IMR-90 (cell line): ENCODE measurements at regions not wholly inside any gene's neighbourhood (a gene's known extent, or its start where the extent isn't known, plus 50 kb on each side); places are given as distances from the start of the nearest gene placed in this dataset.
A peak's percentile ranks its signal among the peaks of the same experiment; 100 is the strongest.

ENCODE experiments used
- ATAC-seq: fragments of 200-7000 bp; cut with Tn5 transposase; 2 replicates; pipeline ENCODE4 v1.9.1; 2020; ENCODE audit warnings: low read depth, mild to moderate bottlenecking, moderate library complexity
- BruUV-seq: library from RNA; stranded (reverse); fragments of 400-500 nt; replicated peaks from 2 replicates; lab custom pipeline; 2021; lab: Mats Ljungman, UMichigan
- CTCF ChIA-PET: fragments of 300-600 bp; formaldehyde crosslinking; extraction: SDS; loops from one replicate; lab custom pipeline; 2021; ENCODE audit warnings: antibody characterized with exemption; lab: Yijun Ruan, JAX
- POLR2A ChIA-PET: fragments of 300-600 bp; sonication (Branson Sonifier 250); formaldehyde crosslinking; loops from one replicate; lab custom pipeline; 2022; ENCODE audit warnings: antibody characterized with exemption; ENCODE audit not compliant: unreplicated experiment; lab: Charles Lee
- DNase-seq: peaks from one replicate; pipeline ENCODE4 v3.0.0; 2013
- H2AFZ ChIP-seq: replicated peaks from 2 replicates; pipeline ENCODE3; 2013; ENCODE audit warnings: low read length, mild to moderate bottlenecking; ENCODE audit not compliant: poor library complexity
- H2AK5ac ChIP-seq: 2 replicates; pipeline ENCODE4 v1.6.1; 2013; ENCODE audit warnings: low read depth, low read length, inconsistent platforms
- H2AK9ac ChIP-seq: replicated peaks from 2 replicates; pipeline ENCODE3; 2013; ENCODE audit warnings: mild to moderate bottlenecking, low read depth, low read length, moderate library complexity; ENCODE audit not compliant: poor library complexity
- H2BK120ac ChIP-seq: 2 replicates; pipeline ENCODE4 v1.6.1; 2013; ENCODE audit warnings: low read depth, low read length, inconsistent platforms
- H2BK15ac ChIP-seq: 3 replicates; pipeline ENCODE4 v1.6.1; 2013; ENCODE audit warnings: low read depth, low read length, inconsistent platforms
- H2BK20ac ChIP-seq: 2 replicates; pipeline ENCODE4 v1.6.1; 2013; ENCODE audit warnings: low read depth, mild to moderate bottlenecking, inconsistent platforms, low read length, moderate library complexity
- H2BK5ac ChIP-seq: 2 replicates; pipeline ENCODE4 v1.6.1; 2013; ENCODE audit warnings: mild to moderate bottlenecking, low read depth, low read length, inconsistent platforms; ENCODE audit not compliant: poor library complexity, severe bottlenecking
- H3K14ac ChIP-seq: replicated peaks from 2 replicates; pipeline ENCODE4 v1.6.1; 2013; ENCODE audit warnings: low read depth, low read length, inconsistent platforms
- H3K18ac ChIP-seq: 2 replicates; pipeline ENCODE4 v1.6.1; 2013; ENCODE audit warnings: low read depth, low read length, control low read depth
- H3K23ac ChIP-seq: 2 replicates; pipeline ENCODE4 v1.6.1; 2013; ENCODE audit warnings: low read depth, low read length, inconsistent platforms
- H3K27ac ChIP-seq: 2 replicates; pipeline ENCODE4 v1.5.1; 2013; ENCODE audit warnings: mild to moderate bottlenecking, control low read depth, low read length; ENCODE audit not compliant: insufficient read depth
- H3K27me3 ChIP-seq: 2 replicates; pipeline ENCODE4 v1.6.1; 2013; ENCODE audit warnings: low read length; ENCODE audit not compliant: control insufficient read depth, insufficient read depth
- H3K36me3 ChIP-seq: 2 replicates; pipeline ENCODE4 v1.6.1; 2013; ENCODE audit warnings: low read length, mixed read lengths; ENCODE audit not compliant: control insufficient read depth, insufficient read depth
- H3K4ac ChIP-seq: 2 replicates; pipeline ENCODE4 v1.6.1; 2013; ENCODE audit warnings: low read depth, low read length, inconsistent platforms
- H3K4me1 ChIP-seq: 2 replicates; pipeline ENCODE4 v1.6.1; 2013; ENCODE audit warnings: low read length, mixed read lengths; ENCODE audit not compliant: control insufficient read depth, insufficient read depth
- H3K4me2 ChIP-seq: 2 replicates; pipeline ENCODE4 v1.6.1; 2013; ENCODE audit warnings: low read depth, mild to moderate bottlenecking, control low read depth, low read length, moderate library complexity
- H3K4me3 ChIP-seq: 2 replicates; pipeline ENCODE4 v1.5.1; 2013; ENCODE audit warnings: low read depth, mild to moderate bottlenecking, control low read depth, low read length, moderate library complexity; ENCODE audit not compliant: insufficient read depth
- H3K56ac ChIP-seq: 2 replicates; pipeline ENCODE4 v1.6.1; 2013; ENCODE audit warnings: low read length, inconsistent platforms; ENCODE audit not compliant: insufficient read depth; ENCODE audit errors: extremely low read depth
- H3K79me1 ChIP-seq, 2 experiments: 2 replicates each; pipeline ENCODE4 v1.6.1; 2013; ENCODE audit warnings: low read length in 2 of 2, inconsistent platforms in 1 of 2, low read depth in 1 of 2
- H3K9ac ChIP-seq: 2 replicates; pipeline ENCODE4 v1.6.1; 2013; ENCODE audit warnings: low read depth, low read length, control low read depth
- H3K9me1 ChIP-seq: 2 replicates; pipeline ENCODE4 v1.6.1; 2013; ENCODE audit warnings: low read length, inconsistent platforms; ENCODE audit not compliant: insufficient read depth
- H3K9me3 ChIP-seq: 2 replicates; pipeline ENCODE4 v1.6.1; 2013; ENCODE audit warnings: low read length; ENCODE audit not compliant: control insufficient read depth, insufficient read depth
- H4K20me1 ChIP-seq: 2 replicates; pipeline ENCODE4 v1.6.1; 2013; ENCODE audit warnings: low read length, inconsistent platforms; ENCODE audit not compliant: insufficient read depth
- H4K5ac ChIP-seq: 2 replicates; pipeline ENCODE4 v1.6.1; 2013; ENCODE audit warnings: mild to moderate bottlenecking, low read depth, low read length, control low read depth
- H4K8ac ChIP-seq, 2 experiments: 2 replicates each; pipeline ENCODE4 v1.6.1; 2013; ENCODE audit warnings: low read depth in 2 of 2, low read length in 2 of 2, control low read depth in 1 of 2, inconsistent platforms in 1 of 2
- H4K91ac ChIP-seq: 2 replicates; pipeline ENCODE4 v1.6.1; 2013; ENCODE audit warnings: low read depth, low read length, inconsistent platforms; ENCODE audit not compliant: insufficient read depth
- BHLHE40 ChIP-seq: fragments of 150-350 bp; IDR thresholded peaks from 2 replicates; pipeline ENCODE4 v1.6.1; 2016; ENCODE audit warnings: mild to moderate bottlenecking, low read depth, low read length
- MAFK ChIP-seq: IDR thresholded peaks from 2 replicates; pipeline ENCODE4 v1.6.1; 2012; ENCODE audit warnings: low read depth, low read length, improper control_type of control experiment
- WGBS, 2 experiments: methylation state at CpG; one replicate each; pipeline versions ENCODE4 v1.1.5 to v1.1.7; 2013; ENCODE audit warnings: missing lambda C conversion rate in 2 of 2; ENCODE audit not compliant: insufficient read length in 1 of 2; ENCODE audit errors: extremely low coverage in 2 of 2; 5-methylcytosine and 5-hydroxymethylcytosine counted together
- dilution Hi-C: fragments of 300-500 bp; cut with HindIII; formaldehyde crosslinking; loops from one replicate; pipeline ENCODE4 v1.14.3; 2018; ENCODE audit warnings: low sequenced_read_pairs; ENCODE audit not compliant: unreplicated experiment
- in situ Hi-C: fragments of 300-500 bp; cut with MboI; formaldehyde crosslinking; loops from 3 replicates; pipeline ENCODE4 v1.14.3; 2019; ENCODE audit warnings: low sequenced_read_pairs, inconsistent platforms, mixed read lengths
- intact Hi-C: fragments of 100-400 bp; cut with micrococcal nuclease; formaldehyde crosslinking; loops from 2 replicates; pipeline ENCODE4 v1.10.0; 2022
- TF ChIP-seq, protein P1 (sequence below): fragments of 150-350 bp; IDR thresholded peaks from 2 replicates; pipeline ENCODE4 v1.6.1; 2017; ENCODE audit warnings: mild to moderate bottlenecking, antibody characterized with exemption, low read length, low read depth

DNA sequence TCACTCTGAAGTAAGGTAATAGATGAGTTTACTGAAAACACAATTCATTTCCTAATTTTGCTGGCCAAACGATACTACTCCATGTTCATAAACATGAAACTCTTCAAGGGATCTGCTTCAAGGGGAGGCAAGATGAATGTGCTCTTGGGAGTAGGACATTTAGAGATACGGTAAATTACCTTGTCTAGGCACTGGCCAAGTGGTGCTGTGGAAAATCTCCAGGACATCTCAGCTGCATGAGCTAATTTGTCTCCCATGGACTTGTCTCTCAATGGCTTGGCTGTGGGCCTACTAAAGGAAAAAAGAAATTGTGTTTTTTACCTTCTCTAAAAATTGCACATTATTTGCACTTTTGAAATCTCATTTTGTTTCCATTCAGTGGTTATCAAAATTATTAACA lies 780.6 kb downstream of the LTN1 start:
- Histone ChIP-seq H3K36me3 (no peaks in the 10 kb centered on the region), H2BK5ac (no peak overlapping the region), H3K4me1 (peaks cover 9% of the 10 kb centered on the region), H3K79me1 (no peaks in the 10 kb centered on the region), H2BK20ac (no peak overlapping the region), H2BK15ac (peak overlapping the region; percentile 64; the same call in 2 of the 3 replicates), H3K9me1 (peaks cover 2% of the 10 kb centered on the region; the same call in 1 of the 2 replicates), H3K4me2 (no peak overlapping the region), H3K18ac (no peak overlapping the region), H4K91ac (peak overlapping the region; percentile 64; the same call in 1 of the 2 replicates), H3K4me3 (no peak overlapping the region), H3K9me3 (no peaks in the 10 kb centered on the region), H3K23ac (no peak overlapping the region), H3K9ac (no peak overlapping the region), H2AK5ac (no peak overlapping the region), H4K5ac (peak overlapping the region; percentile 63; the same call in 1 of the 2 replicates), H3K56ac (no peak overlapping the region), H3K14ac (no peak overlapping the region), H3K27ac (no peak overlapping the region), H2AFZ (no peak overlapping the region), H4K20me1 (no peaks in the 10 kb centered on the region), H4K8ac (no peak overlapping the region), H3K4ac (peak overlapping the region; percentile 36; the same call in 1 of the 2 replicates), H3K27me3 (no peaks in the 10 kb centered on the region), H2AK9ac (no peak overlapping the region), H2BK120ac (peak overlapping the region; percentile 18; the same call in 1 of the 2 replicates)
- in situ Hi-C loops, result no loop called here
- DNase-seq, result no peak
- dilution Hi-C loops, result no loop called here
- TF ChIP-seq MAFK (no peak), BHLHE40 (no peak)
- TF ChIP-seq, protein P1, sequence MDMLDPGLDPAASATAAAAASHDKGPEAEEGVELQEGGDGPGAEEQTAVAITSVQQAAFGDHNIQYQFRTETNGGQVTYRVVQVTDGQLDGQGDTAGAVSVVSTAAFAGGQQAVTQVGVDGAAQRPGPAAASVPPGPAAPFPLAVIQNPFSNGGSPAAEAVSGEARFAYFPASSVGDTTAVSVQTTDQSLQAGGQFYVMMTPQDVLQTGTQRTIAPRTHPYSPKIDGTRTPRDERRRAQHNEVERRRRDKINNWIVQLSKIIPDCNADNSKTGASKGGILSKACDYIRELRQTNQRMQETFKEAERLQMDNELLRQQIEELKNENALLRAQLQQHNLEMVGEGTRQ, result no peak
- ChIA-PET POLR2A (no interaction called here), CTCF (no interaction called here)
- intact Hi-C loops, result no loop called here
- no TSS peak for BruUV-seq
- WGBS, 2 experiments, result no CpG with 5 or more reads among the region's 2 CpGs
- ATAC-seq, result no peak
